Astrocyte of the spinal cord (primary cell): ENCODE measurements at regions not wholly inside any gene's neighbourhood (a gene's known extent, or its start where the extent isn't known, plus 50 kb on each side); places are given as distances from the start of the nearest gene placed in this dataset.

Source experiments
- DNase-seq: peaks from one replicate; pipeline ENCODE4 v3.0.0; 2011; ENCODE audit warnings: low read depth, low spot score
- H3K4me3 ChIP-seq: 2 replicates; pipeline ENCODE4 v1.5.1; 2011; ENCODE audit warnings: low read depth, mild to moderate bottlenecking, low read length, moderate library complexity
- in situ Hi-C: cut with HindIII; loops from 2 replicates; pipeline ENCODE4 v1.10.0; 2017; ENCODE audit warnings: low sequenced_read_pairs
- TF ChIP-seq, protein P1 (sequence below): IDR thresholded peaks from 2 replicates; pipeline ENCODE4 v1.5.1; 2012; ENCODE audit warnings: low read depth, mild to moderate bottlenecking, low read length, inconsistent platforms

DNA sequence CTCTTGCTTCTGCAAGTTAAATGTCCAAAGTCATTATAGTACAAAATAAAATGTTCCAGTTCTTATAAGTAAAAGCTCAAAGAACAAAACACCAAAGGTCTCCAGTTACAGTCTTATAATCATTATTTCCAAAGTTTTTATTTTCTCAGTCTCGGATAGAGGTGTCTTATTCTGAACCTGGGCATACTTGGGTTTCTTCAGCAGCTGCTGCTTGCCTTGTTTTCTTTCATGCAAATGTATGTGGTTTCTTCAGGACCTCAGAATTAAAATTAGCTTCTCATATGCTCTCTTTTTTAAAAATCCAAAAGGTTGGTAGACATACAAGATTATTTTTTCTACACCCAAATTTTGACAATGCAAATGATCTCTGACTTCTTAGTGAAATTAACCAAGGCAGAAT is 383.0 kb downstream of the METTL4 start:
- TF ChIP-seq, protein P1, sequence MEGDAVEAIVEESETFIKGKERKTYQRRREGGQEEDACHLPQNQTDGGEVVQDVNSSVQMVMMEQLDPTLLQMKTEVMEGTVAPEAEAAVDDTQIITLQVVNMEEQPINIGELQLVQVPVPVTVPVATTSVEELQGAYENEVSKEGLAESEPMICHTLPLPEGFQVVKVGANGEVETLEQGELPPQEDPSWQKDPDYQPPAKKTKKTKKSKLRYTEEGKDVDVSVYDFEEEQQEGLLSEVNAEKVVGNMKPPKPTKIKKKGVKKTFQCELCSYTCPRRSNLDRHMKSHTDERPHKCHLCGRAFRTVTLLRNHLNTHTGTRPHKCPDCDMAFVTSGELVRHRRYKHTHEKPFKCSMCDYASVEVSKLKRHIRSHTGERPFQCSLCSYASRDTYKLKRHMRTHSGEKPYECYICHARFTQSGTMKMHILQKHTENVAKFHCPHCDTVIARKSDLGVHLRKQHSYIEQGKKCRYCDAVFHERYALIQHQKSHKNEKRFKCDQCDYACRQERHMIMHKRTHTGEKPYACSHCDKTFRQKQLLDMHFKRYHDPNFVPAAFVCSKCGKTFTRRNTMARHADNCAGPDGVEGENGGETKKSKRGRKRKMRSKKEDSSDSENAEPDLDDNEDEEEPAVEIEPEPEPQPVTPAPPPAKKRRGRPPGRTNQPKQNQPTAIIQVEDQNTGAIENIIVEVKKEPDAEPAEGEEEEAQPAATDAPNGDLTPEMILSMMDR: no peak
- no peak for DNase-seq
- in situ Hi-C loops: no loop called here
- no peak overlapping the region for H3K4me3 ChIP-seq

GRCh38 chr18:2191180-2191790 is 380.0 kb downstream of the METTL4 start:
- in situ Hi-C loops: no loop called here
- no peak for DNase-seq
- TF ChIP-seq, protein P1: no peak
- no peak overlapping the region for H3K4me3 ChIP-seq

GRCh38 chr18:2192562-2192961 is 378.7 kb downstream of the METTL4 start:
- H3K4me3 ChIP-seq: no peak overlapping the region
- TF ChIP-seq, protein P1: no peak
- in situ Hi-C loops: no loop called here
- DNase-seq: no peak

- TF ChIP-seq, protein P1: no peak
- in situ Hi-C loops: no loop called here
- H3K4me3 ChIP-seq: no peak overlapping the region
- no peak for DNase-seq
These were observed 373.4 kb downstream of the METTL4 start for GRCh38 chr18:2197946-2198345.

DNA sequence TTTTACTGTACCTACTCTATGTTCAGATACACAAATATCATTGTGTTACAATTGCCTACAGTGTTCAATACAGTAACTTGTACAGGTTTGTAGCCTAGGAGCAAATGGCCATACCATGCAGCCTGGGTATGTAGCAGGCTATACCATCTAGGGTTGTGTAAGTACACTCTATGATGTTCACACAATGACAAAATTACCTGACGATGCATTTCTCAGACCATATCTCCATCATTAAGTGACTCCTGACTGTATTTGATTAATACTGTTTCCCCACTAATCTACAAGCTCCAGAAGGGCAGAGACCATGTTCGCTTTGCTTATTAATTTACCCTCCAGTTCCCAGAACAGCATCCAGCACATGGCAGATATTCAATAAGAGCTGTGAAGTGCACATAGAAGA is 372.2 kb downstream of the METTL4 start:
- no peak overlapping the region for H3K4me3 ChIP-seq
- TF ChIP-seq, protein P1: no peak
- no peak for DNase-seq
- in situ Hi-C loops: no loop called here

- H3K4me3 ChIP-seq: no peak overlapping the region
- TF ChIP-seq, protein P1: no peak
- DNase-seq: no peak
- in situ Hi-C loops: no loop called here
These were observed 370.2 kb downstream of the METTL4 start for GRCh38 chr18:2201036-2201600.
